Gastroesophageal sphincter (tissue), 3 donors: ENCODE measurements at regions not wholly inside any gene's neighbourhood (a gene's known extent, or its start where the extent isn't known, plus 50 kb on each side); places are given as distances from the start of the nearest gene placed in this dataset.

ENCODE experiments used
- CTCF ChIP-seq, 4 experiments: fragments of 200-600 bp in 2 of 4; fragments of 450-650 bp in 2 of 4; sonication (generic) in 1 of 4; IDR thresholded peaks; one replicate each; pipeline ENCODE4 v1.5.1; 2017 to 2019; ENCODE audit warnings: antibody characterized with exemption in 4 of 4, mild to moderate bottlenecking in 2 of 4, moderate library complexity in 2 of 4
- POLR2A ChIP-seq, 2 donors: fragments of 450-650 bp; IDR thresholded peaks; one replicate each; pipeline ENCODE4 v1.6.1; 2017; ENCODE audit warnings: antibody characterized with exemption in 2 of 2, mild to moderate bottlenecking in 2 of 2, moderate library complexity in 1 of 2

- no peak for TF ChIP-seq CTCF (IDR thresholded peaks at IDR 0.05)
- TF ChIP-seq POLR2A (IDR thresholded peaks at IDR 0.05): no peak
These were observed 53.9 kb upstream of the SORBS2 start for GRCh38 chr4:185865901-185866328.
